ENCODE measurements at regions not wholly inside any gene's neighbourhood (a gene's known extent, or its start where the extent isn't known, plus 50 kb on each side); places are given as distances from the start of the nearest gene placed in this dataset.

DNA sequence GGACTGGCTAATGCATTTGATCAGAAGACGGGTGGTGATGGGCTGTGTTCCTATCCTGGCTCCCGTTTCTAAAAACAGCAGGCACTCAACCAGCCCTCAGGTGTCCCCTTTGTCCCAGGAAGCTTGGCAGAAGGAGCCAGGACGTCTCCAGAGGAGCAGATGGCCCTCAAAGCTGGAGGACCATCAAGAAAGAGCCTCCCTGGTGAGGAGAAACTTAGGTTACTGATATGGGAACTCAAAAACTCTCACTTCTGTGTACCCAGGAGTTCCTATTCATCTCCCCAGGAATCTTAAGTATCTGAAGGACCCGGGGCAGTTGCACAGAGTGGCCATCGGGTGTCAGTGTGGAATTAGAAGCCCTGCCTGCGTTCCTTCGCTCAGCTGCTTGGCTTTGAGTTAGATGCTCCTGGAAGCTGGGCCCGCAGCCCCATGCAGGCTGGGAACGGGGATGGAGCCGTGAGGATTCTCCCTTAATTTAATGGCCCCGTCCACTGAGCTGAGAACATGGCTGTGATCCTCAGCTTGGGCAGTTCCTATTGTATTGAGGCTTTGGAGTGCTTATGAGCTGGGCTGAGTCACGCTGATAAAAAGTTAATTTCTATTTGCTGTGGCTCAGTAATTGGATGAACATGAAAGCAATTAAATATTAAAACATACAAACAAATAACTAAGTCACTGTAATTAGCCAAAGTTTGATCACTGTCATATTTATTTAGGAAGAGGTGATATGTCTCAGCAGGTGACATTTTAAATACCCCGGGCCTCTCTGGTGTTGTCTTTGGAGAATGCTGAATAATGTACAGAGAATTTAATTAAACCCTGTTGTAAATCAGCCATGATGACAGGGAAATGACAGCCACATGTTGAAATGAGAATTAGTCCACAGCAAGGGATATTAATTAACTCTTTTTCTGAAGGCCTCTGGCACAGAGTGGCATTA lies 402.1 kb downstream of the SEC14L1 start:
- POLR2A ChIA-PET, result interaction anchor here (0.6 to 1.1 kb wide), 5 partner anchors 10 to 356 kb away, joined by 3 to 4 read pairs (median 3); no protein-coding TSS in a partner anchor
- no peaks in the 10 kb centered on the region for H3K9me3 ChIP-seq (replicated peaks; ENCODE audit: control insufficient read depth, insufficient read depth, low read depth, low read length)
- in situ Hi-C loops (cut with MboI) (loop anchor here (10.0 kb wide), 1 partner anchor 472 kb away; no protein-coding TSS in a partner anchor), intact Hi-C loops (cut with micrococcal nuclease) (loop anchor here (2.0 kb wide), 1 partner anchor 470 kb away; no protein-coding TSS in a partner anchor)
- no peaks in the 10 kb centered on the region for H3K79me2 ChIP-seq (ENCODE audit: control insufficient read depth, insufficient read depth, low read length)
- DNase-seq (ENCODE audit: extremely low read depth in 1 of 4, low spot score in 3 of 4), result peak; percentile 58 to 82 (median 68)
- FAIRE-seq, result peak; percentile 89
- no TSS peak for BruUV-seq (replicated peaks)
- CTCF ChIA-PET (ENCODE audit: low intra/inter-chr PET ratio), result interaction anchor here (0.6 to 1.3 kb wide), 2 partner anchors 107 to 471 kb away, joined by 3 to 10 read pairs; no protein-coding TSS in a partner anchor
- WGBS (ENCODE audit: insufficient coverage, low coverage, missing lambda C conversion rate), result 6% methylated on average over 13 of the region's 13 CpGs
- no peak overlapping the region for H2AFZ ChIP-seq (ENCODE audit: low read depth, low read length)
- H3K36me3 ChIP-seq (ENCODE audit: control insufficient read depth, insufficient read depth, low read length), result no peaks in the 10 kb centered on the region
- peaks cover 13% of the 10 kb centered on the region for H4K20me1 ChIP-seq (replicated peaks; ENCODE audit: control insufficient read depth, insufficient read depth, low read length)
- ATAC-seq, result peak; percentile 96
- H3K4me1 ChIP-seq (replicated peaks in 1 of 2; ENCODE audit: control insufficient read depth in 2 of 2, insufficient read depth in 2 of 2, low read length in 2 of 2), result peaks cover 4 to 11% of the 10 kb centered on the region in 2 experiments; a peak in 3 of 5 replicates
- H3K9me1 ChIP-seq (ENCODE audit: control insufficient read depth, insufficient read depth, low read length), result no peaks in the 10 kb centered on the region
- H3K9ac ChIP-seq (ENCODE audit: insufficient read depth in 1 of 2, low read depth in 2 of 2, low read length in 2 of 2), result no peak overlapping the region
- no peak overlapping the region for H3K4me3 ChIP-seq
- no peak overlapping the region for H3K27ac ChIP-seq (ENCODE audit: extremely low read depth, low read depth, low read length)
- peaks cover 37 to 50% of the 10 kb centered on the region in 2 experiments; a peak in 4 of 5 replicates for H3K27me3 ChIP-seq (ENCODE audit: control insufficient read depth in 2 of 2, insufficient read depth in 2 of 2, low read length in 2 of 2)
- H3K4me2 ChIP-seq (ENCODE audit: insufficient read depth, low read length), result no peak overlapping the region
- TF ChIP-seq ZNF24 (IDR thresholded peaks at IDR 0.05) (peak; percentile 58; the same call in 1 of the 2 replicates), DIDO1 (tag; IDR thresholded peaks at IDR 0.05; ENCODE audit: low read depth) (no peak), DPF2 (IDR thresholded peaks at IDR 0.05) (no peak), LCOR (CRISPR knock-in tag; IDR thresholded peaks at IDR 0.05) (0 out of 2 replicates have a peak, but pooled peaks have one; percentile 13), POLR2AphosphoS5 (IDR thresholded peaks at IDR 0.05; ENCODE audit: control insufficient read depth, insufficient read depth, low read depth, low read length) (no peak), PRMT5 (CRISPR knock-in tag; IDR thresholded peaks at IDR 0.05) (no peak), IFI16 (CRISPR knock-in tag; IDR thresholded peaks at IDR 0.05) (no peak), XRCC4 (IDR thresholded peaks at IDR 0.05; ENCODE audit: extremely low read depth, insufficient read depth, insufficient read length) (no peak), ELF1 (tag; IDR thresholded peaks at IDR 0.05) (no peak), SMC3 (conservative IDR thresholded peaks at IDR 0.05; ENCODE audit: insufficient read depth, low read depth, low read length) (peak; percentile 87), EZH2 (IDR thresholded peaks at IDR 0.05; ENCODE audit: borderline replicate concordance, low read depth, low read length) (no peak), MEF2D (tag; conservative IDR thresholded peaks at IDR 0.05; ENCODE audit: low read depth) (no peak), NCOA2 (IDR thresholded peaks at IDR 0.05; ENCODE audit: partially characterized antibody in 2 of 2) (no peak), STAG1 (CRISPR knock-in tag; IDR thresholded peaks at IDR 0.05; ENCODE audit: borderline replicate concordance) (peak; percentile 44; the same call in 1 of the 2 replicates), RBM22 (IDR thresholded peaks at IDR 0.05; ENCODE audit: low read depth, low read length, poor library complexity, severe bottlenecking) (no peak), ZNF133 (CRISPR knock-in tag; IDR thresholded peaks at IDR 0.05) (no peak), LARP7 (IDR thresholded peaks at IDR 0.05) (no peak), ZNF79 (CRISPR knock-in tag; IDR thresholded peaks at IDR 0.05; ENCODE audit: low read depth) (no peak), CBX1 (IDR thresholded peaks at IDR 0.05; ENCODE audit: low read depth) (no peak)
- TF ChIP-seq, protein P1, sequence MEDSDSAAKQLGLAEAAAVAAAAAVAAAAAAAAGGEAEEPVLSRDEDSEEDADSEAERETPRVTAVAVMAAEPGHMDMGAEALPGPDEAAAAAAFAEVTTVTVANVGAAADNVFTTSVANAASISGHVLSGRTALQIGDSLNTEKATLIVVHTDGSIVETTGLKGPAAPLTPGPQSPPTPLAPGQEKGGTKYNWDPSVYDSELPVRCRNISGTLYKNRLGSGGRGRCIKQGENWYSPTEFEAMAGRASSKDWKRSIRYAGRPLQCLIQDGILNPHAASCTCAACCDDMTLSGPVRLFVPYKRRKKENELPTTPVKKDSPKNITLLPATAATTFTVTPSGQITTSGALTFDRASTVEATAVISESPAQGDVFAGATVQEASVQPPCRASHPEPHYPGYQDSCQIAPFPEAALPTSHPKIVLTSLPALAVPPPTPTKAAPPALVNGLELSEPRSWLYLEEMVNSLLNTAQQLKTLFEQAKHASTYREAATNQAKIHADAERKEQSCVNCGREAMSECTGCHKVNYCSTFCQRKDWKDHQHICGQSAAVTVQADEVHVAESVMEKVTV (CRISPR knock-in tag; IDR thresholded peaks at IDR 0.05), result peak; percentile 83
- TF ChIP-seq, protein P2, sequence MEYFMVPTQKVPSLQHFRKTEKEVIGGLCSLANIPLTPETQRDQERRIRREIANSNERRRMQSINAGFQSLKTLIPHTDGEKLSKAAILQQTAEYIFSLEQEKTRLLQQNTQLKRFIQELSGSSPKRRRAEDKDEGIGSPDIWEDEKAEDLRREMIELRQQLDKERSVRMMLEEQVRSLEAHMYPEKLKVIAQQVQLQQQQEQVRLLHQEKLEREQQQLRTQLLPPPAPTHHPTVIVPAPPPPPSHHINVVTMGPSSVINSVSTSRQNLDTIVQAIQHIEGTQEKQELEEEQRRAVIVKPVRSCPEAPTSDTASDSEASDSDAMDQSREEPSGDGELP (CRISPR knock-in tag; IDR thresholded peaks at IDR 0.05; ENCODE audit: borderline replicate concordance), result peak; percentile 81
